ENCODE measurements at regions not wholly inside any gene's neighbourhood (a gene's known extent, or its start where the extent isn't known, plus 50 kb on each side); places are given as distances from the start of the nearest gene placed in this dataset.

DNA sequence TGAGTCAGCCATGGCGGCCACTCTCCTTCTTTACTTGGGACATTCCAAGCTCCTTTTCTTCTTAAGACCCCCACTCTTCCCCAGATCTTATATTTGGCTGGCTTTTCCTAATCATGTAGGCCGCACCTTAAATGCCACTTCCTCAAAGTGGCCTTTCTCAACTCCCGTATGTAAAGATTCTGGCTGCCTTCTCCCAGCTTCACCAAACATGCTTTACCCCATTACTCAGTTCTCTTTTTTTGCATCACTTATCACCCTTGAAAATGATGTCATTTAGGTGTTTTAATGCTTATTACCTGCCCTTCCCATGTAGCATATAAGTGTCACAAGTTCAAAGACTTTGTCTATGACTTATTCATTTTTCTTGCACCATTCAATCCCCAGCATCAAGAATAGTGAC, 810.1 kb upstream of the CELF2 start:
- Mint-ChIP-seq H3K4me3 (no peak overlapping the region), H3K9me3 (peaks cover 2 to 4% of the 10 kb centered on the region in 2 donors), H3K27ac (no peak overlapping the region), H3K36me3 (no peaks in the 10 kb centered on the region), H3K27me3 (ENCODE audit: low read depth in 2 of 2) (no peaks in the 10 kb centered on the region), H3K4me1 (no peaks in the 10 kb centered on the region)
- H3K4me3 ChIP-seq (ENCODE audit: low read length): no peak overlapping the region
- no peak overlapping the region for H3K27ac ChIP-seq (ENCODE audit: low read length)
- H3K9me3 ChIP-seq (ENCODE audit: control insufficient read depth, insufficient read depth, low read length): no peaks in the 10 kb centered on the region
- DNase-seq: no peak
- H3K4me1 ChIP-seq (ENCODE audit: control insufficient read depth, insufficient read depth, low read length): no peaks in the 10 kb centered on the region
- no peak for ATAC-seq
- TF ChIP-seq, protein P1, sequence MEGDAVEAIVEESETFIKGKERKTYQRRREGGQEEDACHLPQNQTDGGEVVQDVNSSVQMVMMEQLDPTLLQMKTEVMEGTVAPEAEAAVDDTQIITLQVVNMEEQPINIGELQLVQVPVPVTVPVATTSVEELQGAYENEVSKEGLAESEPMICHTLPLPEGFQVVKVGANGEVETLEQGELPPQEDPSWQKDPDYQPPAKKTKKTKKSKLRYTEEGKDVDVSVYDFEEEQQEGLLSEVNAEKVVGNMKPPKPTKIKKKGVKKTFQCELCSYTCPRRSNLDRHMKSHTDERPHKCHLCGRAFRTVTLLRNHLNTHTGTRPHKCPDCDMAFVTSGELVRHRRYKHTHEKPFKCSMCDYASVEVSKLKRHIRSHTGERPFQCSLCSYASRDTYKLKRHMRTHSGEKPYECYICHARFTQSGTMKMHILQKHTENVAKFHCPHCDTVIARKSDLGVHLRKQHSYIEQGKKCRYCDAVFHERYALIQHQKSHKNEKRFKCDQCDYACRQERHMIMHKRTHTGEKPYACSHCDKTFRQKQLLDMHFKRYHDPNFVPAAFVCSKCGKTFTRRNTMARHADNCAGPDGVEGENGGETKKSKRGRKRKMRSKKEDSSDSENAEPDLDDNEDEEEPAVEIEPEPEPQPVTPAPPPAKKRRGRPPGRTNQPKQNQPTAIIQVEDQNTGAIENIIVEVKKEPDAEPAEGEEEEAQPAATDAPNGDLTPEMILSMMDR (IDR thresholded peaks at IDR 0.05): no peak
- WGBS (ENCODE audit: insufficient coverage): 96% methylated on average over 2 of the region's 3 CpGs
- intact Hi-C loops (cut with micrococcal nuclease): no loop called here
- no peaks in the 10 kb centered on the region for H3K27me3 ChIP-seq (ENCODE audit: control insufficient read depth, insufficient read depth, low read length)
- H3K36me3 ChIP-seq (ENCODE audit: control insufficient read depth, insufficient read depth, low read length): no peaks in the 10 kb centered on the region

DNA sequence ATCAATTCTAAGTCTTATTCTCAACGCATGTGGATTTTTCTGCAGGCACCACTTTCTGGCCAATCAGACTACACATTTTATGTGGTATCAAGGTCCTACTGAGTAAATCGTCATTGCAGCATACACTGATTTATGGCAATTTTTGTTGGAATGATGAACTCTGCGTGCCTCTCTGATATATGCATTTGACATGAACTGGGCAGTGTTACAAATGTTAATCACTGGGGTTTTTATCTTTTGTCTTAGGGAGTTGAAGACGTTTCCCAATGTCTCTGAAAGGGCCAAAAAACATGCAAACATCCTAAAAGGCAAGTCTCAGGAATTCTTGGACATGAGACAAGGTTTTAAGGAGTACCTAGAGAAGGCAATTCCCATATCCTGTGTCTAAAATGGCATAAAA, 809.5 kb upstream of the CELF2 start:
- no peaks in the 10 kb centered on the region for H3K4me1 ChIP-seq (ENCODE audit: control insufficient read depth, insufficient read depth, low read length)
- H3K36me3 ChIP-seq (ENCODE audit: control insufficient read depth, insufficient read depth, low read length): no peaks in the 10 kb centered on the region
- Mint-ChIP-seq H3K4me3 (no peak overlapping the region), H3K9me3 (peaks cover 0 to 2% of the 10 kb centered on the region in 2 donors), H3K27ac (no peak overlapping the region), H3K36me3 (no peaks in the 10 kb centered on the region), H3K27me3 (ENCODE audit: low read depth in 2 of 2) (no peaks in the 10 kb centered on the region), H3K4me1 (no peaks in the 10 kb centered on the region)
- DNase-seq: no peak
- H3K27me3 ChIP-seq (ENCODE audit: control insufficient read depth, insufficient read depth, low read length): no peaks in the 10 kb centered on the region
- TF ChIP-seq, protein P1 (IDR thresholded peaks at IDR 0.05): no peak
- no peaks in the 10 kb centered on the region for H3K9me3 ChIP-seq (ENCODE audit: control insufficient read depth, insufficient read depth, low read length)
- intact Hi-C loops (cut with micrococcal nuclease): no loop called here
- no peak overlapping the region for H3K4me3 ChIP-seq (ENCODE audit: low read length)
- H3K27ac ChIP-seq (ENCODE audit: low read length): no peak overlapping the region
- WGBS (ENCODE audit: insufficient coverage): 82% methylated on average over 4 of the region's 4 CpGs
- no peak for ATAC-seq

DNA sequence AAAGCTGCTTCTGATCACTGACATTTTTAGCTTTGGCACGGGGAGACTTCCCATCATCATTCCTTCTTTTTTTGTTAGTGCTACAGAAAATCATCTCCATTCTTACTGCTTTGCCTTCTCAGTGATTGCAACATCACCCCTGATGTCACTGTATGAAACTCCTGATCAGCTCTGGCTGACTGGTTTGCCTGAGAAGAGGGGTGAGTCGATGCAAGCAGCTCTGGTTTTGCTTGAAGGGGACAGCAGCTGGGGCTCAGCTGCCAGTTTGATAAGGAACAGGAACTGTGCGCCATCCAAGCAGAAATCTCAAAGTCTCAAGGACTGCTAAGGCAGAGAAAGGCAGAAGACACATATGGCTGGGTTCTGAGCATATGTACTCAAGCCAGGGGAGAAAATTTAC, 808.5 kb upstream of the CELF2 start:
- Mint-ChIP-seq H3K4me3 (no peak overlapping the region), H3K4me1 (no peaks in the 10 kb centered on the region), H3K27ac (no peak overlapping the region), H3K9me3 (peaks cover 0 to 2% of the 10 kb centered on the region in 2 donors), H3K36me3 (no peaks in the 10 kb centered on the region), H3K27me3 (ENCODE audit: low read depth in 2 of 2) (no peaks in the 10 kb centered on the region)
- Histone ChIP-seq H3K9me3 (ENCODE audit: control insufficient read depth, insufficient read depth, low read length) (no peaks in the 10 kb centered on the region), H3K27ac (ENCODE audit: low read length) (no peak overlapping the region), H3K27me3 (ENCODE audit: control insufficient read depth, insufficient read depth, low read length) (no peaks in the 10 kb centered on the region), H3K36me3 (ENCODE audit: control insufficient read depth, insufficient read depth, low read length) (no peaks in the 10 kb centered on the region), H3K4me1 (ENCODE audit: control insufficient read depth, insufficient read depth, low read length) (no peaks in the 10 kb centered on the region), H3K4me3 (ENCODE audit: low read length) (no peak overlapping the region)
- intact Hi-C loops (cut with micrococcal nuclease): no loop called here
- 50% methylated on average over 3 of the region's 3 CpGs for WGBS (ENCODE audit: insufficient coverage)
- ATAC-seq: no peak
- TF ChIP-seq, protein P1 (IDR thresholded peaks at IDR 0.05): no peak
- DNase-seq: no peak

DNA sequence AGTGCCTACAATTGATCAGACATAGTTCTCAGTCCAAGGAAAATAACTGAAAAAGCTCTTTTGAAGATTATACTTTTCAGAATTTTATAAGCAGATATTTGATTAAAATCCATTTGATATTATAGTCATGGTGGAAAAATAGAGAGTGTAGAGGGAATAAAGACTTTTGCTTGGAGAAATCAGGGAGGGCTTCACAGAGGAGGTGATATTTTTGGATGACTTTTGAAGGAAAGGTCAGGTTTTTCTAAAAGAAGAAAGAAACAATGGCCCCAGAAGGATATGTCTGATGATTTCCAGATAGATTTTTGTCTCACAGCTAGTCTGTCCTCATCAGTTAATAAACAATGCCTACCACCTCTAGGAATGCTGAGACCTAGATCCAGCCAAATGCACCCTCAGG, 806.3 kb upstream of the CELF2 start:
- DNase-seq (no peak), ATAC-seq (no peak)
- Histone ChIP-seq H3K4me3 (ENCODE audit: low read length) (no peak overlapping the region), H3K27me3 (ENCODE audit: control insufficient read depth, insufficient read depth, low read length) (no peaks in the 10 kb centered on the region), H3K36me3 (ENCODE audit: control insufficient read depth, insufficient read depth, low read length) (no peaks in the 10 kb centered on the region), H3K27ac (ENCODE audit: low read length) (no peak overlapping the region), H3K4me1 (ENCODE audit: control insufficient read depth, insufficient read depth, low read length) (no peaks in the 10 kb centered on the region), H3K9me3 (ENCODE audit: control insufficient read depth, insufficient read depth, low read length) (no peaks in the 10 kb centered on the region)
- Mint-ChIP-seq H3K4me1 (no peaks in the 10 kb centered on the region), H3K4me3 (no peak overlapping the region), H3K36me3 (no peaks in the 10 kb centered on the region), H3K9me3 (peaks cover 0 to 4% of the 10 kb centered on the region in 2 donors), H3K27me3 (ENCODE audit: low read depth in 2 of 2) (no peaks in the 10 kb centered on the region), H3K27ac (no peak overlapping the region)
- TF ChIP-seq, protein P1 (IDR thresholded peaks at IDR 0.05): no peak
- intact Hi-C loops (cut with micrococcal nuclease): no loop called here
